ENCODE measurements at regions not wholly inside any gene's neighbourhood (a gene's known extent, or its start where the extent isn't known, plus 50 kb on each side); places are given as distances from the start of the nearest gene placed in this dataset.

DNA sequence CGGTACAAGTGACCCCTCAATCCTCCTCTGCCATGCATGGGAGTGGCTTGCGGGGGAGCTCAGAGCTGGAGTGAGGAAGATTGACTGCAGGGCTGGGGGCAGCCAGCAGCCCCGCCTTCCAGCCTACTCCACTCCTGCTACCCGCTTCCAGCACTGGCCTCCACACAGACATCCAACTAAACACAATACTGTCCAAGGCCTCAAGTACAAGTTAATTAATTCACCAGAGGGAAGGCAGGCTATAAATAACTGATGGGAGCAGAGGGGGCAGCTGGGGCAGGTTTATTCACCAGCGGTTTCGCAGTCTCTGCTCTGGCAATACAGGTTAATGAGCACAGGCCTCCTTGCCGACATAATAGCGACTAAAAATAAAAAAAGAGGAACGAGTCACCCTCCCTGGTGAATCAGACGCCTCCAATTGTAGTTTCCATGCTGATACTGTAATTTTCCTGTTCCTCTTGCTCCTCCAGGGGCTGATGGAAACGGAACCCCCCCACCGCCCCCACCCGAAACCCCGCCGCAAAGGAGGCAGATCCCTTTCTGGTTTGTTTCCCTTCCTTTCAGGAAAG is 166.4 kb upstream of the TLE3 start:
- DNase-seq (ENCODE audit: low read depth) = no peak

DNA sequence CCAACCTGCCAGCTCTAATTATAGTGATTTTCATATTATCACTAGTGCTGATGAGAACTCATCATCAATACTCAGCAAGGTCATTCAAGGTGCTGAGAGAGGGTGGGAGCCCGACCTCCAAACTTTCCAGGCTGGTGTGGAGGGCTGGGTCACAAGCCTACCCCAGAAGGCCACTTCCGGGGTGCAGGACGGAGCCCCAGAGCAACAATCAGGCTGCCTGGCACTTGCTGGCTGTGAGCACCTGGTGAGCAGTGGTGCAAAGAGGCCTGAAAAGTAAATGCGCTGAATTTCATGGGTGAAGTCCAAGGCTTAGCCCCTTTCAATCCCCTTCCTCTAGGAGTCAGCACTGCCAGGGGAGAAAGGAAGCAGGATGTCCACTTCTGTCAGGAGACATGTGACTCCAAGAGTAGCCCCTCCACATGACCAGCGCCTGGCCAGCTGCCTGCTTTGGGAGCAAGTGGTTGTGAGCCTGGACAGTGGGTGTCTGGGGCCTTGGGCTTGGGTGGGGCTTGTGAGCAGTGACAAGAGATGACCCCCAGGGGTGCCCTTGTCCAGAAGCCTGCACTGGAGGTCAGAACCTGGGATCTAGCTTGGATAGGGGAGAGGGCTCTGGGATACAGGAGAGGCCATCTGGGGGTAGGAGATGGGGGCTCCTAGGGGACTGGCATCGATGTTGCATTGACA is 165.0 kb upstream of the TLE3 start:
- DNase-seq (ENCODE audit: low read depth) = no peak

- DNase-seq (ENCODE audit: low read depth) = no peak
Measured at GRCh38 chr15:70262171-70262570, 164.5 kb upstream of the TLE3 start.

- no peak for DNase-seq (ENCODE audit: low read depth)
Measured at GRCh38 chr15:70261083-70261482, 163.4 kb upstream of the TLE3 start.

GRCh38 chr15:70260580-70260979 is 162.9 kb upstream of the TLE3 start:
- no peak for DNase-seq (ENCODE audit: low read depth)

- DNase-seq (ENCODE audit: low read depth) = no peak
Measured at GRCh38 chr15:70259640-70260508, 162.2 kb upstream of the TLE3 start.

DNA sequence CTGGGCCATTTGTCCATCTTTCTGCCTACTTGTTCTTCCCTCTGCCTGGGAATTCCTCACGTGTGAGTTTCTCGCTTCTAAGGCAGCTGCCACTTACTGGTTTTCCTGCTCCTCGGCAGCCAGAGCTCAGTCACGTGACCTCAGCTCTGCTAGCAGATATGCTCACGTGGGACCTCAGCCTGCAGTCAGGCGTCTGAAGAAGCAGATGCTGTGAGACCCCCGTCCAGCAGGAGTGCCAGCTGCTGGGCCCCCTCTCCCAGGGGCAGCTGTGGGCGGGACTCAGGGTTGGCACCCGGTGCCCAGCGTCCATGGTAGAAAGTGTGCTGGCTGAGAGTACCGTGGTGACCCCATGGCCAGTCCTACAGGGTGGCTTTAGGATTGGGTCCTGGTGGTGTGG is 161.3 kb upstream of the TLE3 start:
- DNase-seq (ENCODE audit: low read depth) = peak; percentile 14

DNA sequence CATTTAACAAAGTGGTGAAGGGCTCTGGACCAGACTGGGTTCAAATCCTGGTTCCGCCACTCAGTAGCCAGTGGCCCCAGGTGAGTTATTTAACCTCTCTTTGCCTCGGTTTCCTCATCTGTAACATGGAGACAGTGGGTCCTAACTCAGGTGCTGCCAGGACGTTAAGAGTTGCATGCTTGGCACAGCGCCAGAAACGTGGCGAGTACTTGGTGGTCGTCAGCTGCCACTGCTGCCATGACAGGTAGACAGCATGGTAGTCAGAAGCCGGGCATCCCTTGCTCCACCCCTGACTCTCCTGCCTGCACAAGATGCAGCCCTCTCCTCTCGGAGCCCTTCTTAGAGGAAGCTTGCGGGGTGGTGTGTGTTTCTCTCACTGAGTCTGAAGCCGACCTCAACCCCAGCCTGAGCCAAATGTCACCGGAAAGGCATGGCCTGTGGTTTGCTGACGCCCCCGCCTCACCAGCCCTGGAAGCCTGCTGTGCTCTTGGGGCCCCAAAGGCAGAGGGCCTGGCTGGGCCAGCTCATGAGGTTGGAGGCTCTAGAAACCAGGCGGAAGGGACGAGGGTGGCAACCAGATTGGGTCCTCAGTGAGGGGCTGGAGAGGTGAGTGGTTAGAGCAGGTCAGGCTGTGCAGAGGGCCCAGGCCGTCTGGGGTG is 160.8 kb upstream of the TLE3 start:
- DNase-seq (ENCODE audit: low read depth) = peak; percentile 9

- DNase-seq (ENCODE audit: low read depth) = no peak
Measured at GRCh38 chr15:70257573-70258248, 160.0 kb upstream of the TLE3 start.

DNA sequence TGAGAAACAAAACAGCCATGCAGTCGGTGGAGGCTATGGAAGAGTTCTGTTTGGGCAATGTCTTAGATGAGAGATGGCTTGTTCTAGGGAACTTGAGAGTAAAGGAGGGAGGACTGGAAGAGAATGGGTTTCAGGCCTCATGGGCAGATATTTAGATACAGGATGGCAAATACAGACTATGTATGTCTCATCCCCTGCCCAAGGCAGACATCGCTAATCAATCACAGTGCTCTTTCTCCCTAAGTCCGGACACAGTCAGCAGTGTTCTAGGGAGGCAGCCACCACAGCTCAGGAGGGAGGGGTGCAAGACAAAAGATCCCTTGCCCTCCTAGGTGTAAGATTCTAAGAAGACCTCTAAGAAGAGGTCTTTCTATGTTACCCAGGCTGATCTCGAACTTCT is 159.3 kb upstream of the TLE3 start:
- DNase-seq (ENCODE audit: low read depth) = no peak

DNA sequence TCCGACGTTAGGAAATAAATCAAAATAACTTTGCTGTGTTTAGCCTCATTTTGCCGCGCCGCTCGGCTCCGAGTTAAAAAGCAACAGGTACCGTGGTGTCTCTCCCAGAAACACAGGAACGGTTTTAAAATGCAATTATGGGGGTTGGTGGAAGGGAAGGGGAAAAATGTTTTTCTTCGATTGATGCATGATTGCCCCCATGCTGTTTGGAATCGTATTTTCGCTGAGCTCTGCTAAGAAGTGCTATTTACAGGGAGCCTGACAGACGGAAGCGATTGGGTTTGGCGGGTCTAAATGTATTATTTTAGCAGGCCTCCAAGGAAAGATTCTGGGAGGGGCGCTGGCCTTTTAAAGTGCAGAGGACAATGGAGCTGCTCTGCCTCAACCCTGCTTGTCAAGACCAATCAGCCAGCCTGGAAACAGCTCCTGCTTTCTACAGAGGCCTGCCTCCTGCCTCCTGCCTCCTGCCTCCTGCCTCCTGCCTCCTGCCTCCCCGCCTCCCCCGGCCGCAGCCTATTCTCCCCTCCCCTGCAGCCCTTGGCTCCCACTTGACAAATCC is 156.7 kb upstream of the TLE3 start:
- DNase-seq (ENCODE audit: low read depth) = no peak

DNA sequence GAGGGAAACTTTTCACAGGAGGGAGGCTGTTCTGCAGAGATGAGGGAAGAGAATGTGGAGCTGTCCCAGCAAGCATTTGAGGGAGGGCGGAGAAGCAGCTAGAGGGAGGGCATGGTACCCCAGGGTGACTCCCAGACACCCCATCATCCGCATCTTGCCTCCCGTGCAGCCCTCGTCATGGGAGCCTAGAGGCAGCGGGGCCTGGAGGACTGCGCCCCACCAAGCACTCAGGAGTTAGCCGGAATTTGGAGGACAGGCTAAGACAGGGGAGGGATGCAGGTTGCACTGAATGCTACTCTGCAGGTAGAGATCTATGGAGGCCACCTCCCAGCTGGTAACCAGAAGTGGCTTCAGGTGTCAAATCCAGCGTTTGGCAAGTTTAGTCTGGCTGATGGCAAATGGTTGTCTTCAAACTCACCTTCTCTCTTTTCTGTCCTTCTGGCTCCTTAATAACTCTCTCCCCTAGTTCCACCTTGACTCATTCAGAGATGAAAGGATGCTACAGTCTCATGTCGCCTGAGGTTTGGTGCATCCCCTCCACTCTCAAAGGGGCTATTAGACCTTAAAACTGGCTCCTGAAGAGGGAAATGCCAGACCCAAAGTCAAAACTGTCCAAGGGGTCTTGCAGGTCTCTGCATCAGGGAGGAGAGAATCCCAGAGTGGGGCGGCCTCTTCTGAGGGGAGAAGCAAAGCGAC is 155.9 kb upstream of the TLE3 start:
- DNase-seq (ENCODE audit: low read depth) = no peak

GRCh38 chr15:70252951-70253320 is 155.2 kb upstream of the TLE3 start:
- DNase-seq (ENCODE audit: low read depth) = no peak

DNA sequence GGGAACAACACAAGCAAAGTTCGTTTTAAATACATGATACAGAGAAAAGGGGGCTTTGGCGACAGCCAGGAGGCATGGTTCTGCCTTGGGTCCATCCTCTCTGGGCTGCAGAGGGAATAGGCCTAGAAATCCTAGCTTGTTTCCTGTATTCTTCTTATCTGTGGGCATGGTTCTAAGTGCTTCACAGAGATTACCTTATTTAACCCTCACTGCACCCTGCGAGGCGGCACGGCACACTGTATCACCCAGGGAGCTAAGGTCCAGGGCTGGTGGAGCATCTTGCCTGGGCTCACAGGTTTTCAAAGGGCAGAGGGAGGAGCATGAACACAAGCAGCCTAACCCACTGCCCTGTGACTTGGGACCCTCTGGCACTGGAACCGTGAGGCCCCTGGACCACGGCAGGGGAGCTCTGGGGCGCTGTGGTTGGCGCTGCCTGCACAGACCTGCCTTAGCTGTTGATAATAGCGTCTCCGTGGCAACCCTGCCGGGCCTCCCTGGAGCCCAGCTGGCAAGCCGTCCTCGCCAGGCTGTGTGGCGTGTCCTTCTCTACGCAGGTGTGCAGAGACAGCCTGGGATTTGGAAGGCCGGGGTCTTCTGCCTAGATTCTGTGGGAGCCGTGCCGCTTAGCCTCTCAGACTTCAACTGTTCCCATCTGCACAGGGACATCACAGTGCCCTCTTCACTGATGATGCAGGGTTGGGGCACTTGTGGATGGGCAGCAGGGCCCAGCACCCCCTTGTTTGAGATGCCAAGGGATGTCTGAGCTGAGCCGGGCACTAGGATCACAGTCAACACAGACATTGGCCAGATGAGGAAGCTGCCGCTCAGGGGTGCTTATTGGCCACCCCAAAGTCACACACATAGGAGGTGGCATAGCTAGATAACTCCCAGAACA is 154.6 kb upstream of the TLE3 start:
- DNase-seq (ENCODE audit: low read depth) = no peak

- no peak for DNase-seq (ENCODE audit: low read depth)
Measured at GRCh38 chr15:70251246-70251990, 153.7 kb upstream of the TLE3 start.

- no peak for DNase-seq (ENCODE audit: low read depth)
Measured at GRCh38 chr15:70250208-70251201, 152.8 kb upstream of the TLE3 start.

DNA sequence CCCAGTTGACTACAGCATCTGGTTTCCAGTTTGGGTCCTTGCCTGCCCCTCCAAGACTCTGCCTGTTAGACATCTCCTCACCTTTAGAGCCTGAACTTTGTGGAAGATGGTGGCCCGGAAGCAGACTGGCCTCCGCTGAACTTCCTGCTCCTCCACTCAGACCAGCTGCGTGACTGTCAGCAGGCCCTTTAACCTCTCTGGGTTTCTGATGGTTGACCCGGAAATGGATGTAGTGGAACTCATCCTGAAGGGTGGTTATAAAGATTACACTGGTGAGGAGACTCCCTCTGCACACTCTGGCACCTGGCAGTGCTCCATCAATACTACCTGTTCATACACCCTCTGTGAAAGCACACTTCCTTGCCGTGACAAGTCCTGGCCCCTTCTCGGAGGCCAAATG is 151.9 kb upstream of the TLE3 start:
- no peak for DNase-seq (ENCODE audit: low read depth)
